CD14-positive monocyte (primary cell): ENCODE measurements at regions not wholly inside any gene's neighbourhood (a gene's known extent, or its start where the extent isn't known, plus 50 kb on each side); places are given as distances from the start of the nearest gene placed in this dataset.

ENCODE experiments used
- DNase-seq, 3 donors: peaks; one replicate each; pipeline ENCODE4 v3.0.0-alpha.2; 2011 to 2022
- H2AFZ ChIP-seq: 2 replicates; pipeline ENCODE4 v1.6.0; 2012; ENCODE audit warnings: mild to moderate bottlenecking, low read depth, low read length, inconsistent platforms; ENCODE audit not compliant: insufficient read depth, poor library complexity, severe bottlenecking
- H3K27ac ChIP-seq, 2 donors: 1 replicate in 1 of 2; 2 replicates in 1 of 2; pipeline ENCODE4 v1.5.1; 2012 to 2013; ENCODE audit warnings: low read length in 2 of 2, control low read depth in 1 of 2, inconsistent platforms in 1 of 2, low read depth in 1 of 2, mild to moderate bottlenecking in 1 of 2
- H3K27me3 ChIP-seq, 2 donors: one replicate each; pipeline versions ENCODE4 v1.6.0 to v1.6.1; 2011 to 2013; ENCODE audit warnings: low read length in 2 of 2; ENCODE audit not compliant: control insufficient read depth in 2 of 2, insufficient read depth in 2 of 2
- H3K36me3 ChIP-seq, 2 donors: replicated peaks in 1 of 2; 1 replicate in 1 of 2; 2 replicates in 1 of 2; pipeline versions ENCODE4 v1.5.1 to v1.6.1; 2012 to 2013; ENCODE audit warnings: low read length in 2 of 2, control low read depth in 1 of 2, inconsistent platforms in 1 of 2, mild to moderate bottlenecking in 1 of 2; ENCODE audit not compliant: insufficient read depth in 2 of 2, control insufficient read depth in 1 of 2
- H3K4me1 ChIP-seq, 2 donors: 1 replicate in 1 of 2; 2 replicates in 1 of 2; pipeline versions ENCODE4 v1.5.1 to v1.6.1; 2012 to 2013; ENCODE audit warnings: low read length in 2 of 2, control low read depth in 1 of 2, inconsistent platforms in 1 of 2, mild to moderate bottlenecking in 1 of 2, moderate library complexity in 1 of 2; ENCODE audit not compliant: insufficient read depth in 2 of 2, control insufficient read depth in 1 of 2
- H3K4me2 ChIP-seq: replicated peaks from 2 replicates; pipeline ENCODE3; 2012; ENCODE audit warnings: low read length, moderate library complexity, mild to moderate bottlenecking; ENCODE audit not compliant: poor library complexity, severe bottlenecking; ENCODE audit errors: extremely low read depth
- H3K4me3 ChIP-seq, 3 experiments: fragments of 200-600 bp in 1 of 3; sonication (generic) in 1 of 3; replicated peaks in 1 of 3; 1 replicate in 2 of 3; 2 replicates in 1 of 3; pipeline ENCODE4 v1.5.1; 2011 to 2013; ENCODE audit warnings: low read length in 3 of 3, mild to moderate bottlenecking in 3 of 3, control low read depth in 2 of 3, low read depth in 2 of 3, inconsistent platforms in 1 of 3, moderate library complexity in 1 of 3
- H3K79me2 ChIP-seq: 2 replicates; pipeline ENCODE4 v1.6.0; 2012; ENCODE audit warnings: mild to moderate bottlenecking, control low read depth, inconsistent platforms, low read length, moderate library complexity; ENCODE audit not compliant: insufficient read depth
- H3K9ac ChIP-seq: 2 replicates; pipeline ENCODE4 v1.6.0; 2017; ENCODE audit warnings: low read length, mild to moderate bottlenecking; ENCODE audit not compliant: insufficient read depth, poor library complexity, severe bottlenecking
- H3K9me3 ChIP-seq, 2 donors: replicated peaks in 1 of 2; 1 replicate in 1 of 2; 2 replicates in 1 of 2; pipeline versions ENCODE4 v1.5.1 to v1.6.1; 2012 to 2013; ENCODE audit warnings: low read length in 2 of 2, control low read depth in 1 of 2; ENCODE audit not compliant: control insufficient read depth in 1 of 2, insufficient read depth in 1 of 2
- H4K20me1 ChIP-seq: 2 replicates; pipeline ENCODE4 v1.6.0; 2012; ENCODE audit warnings: mild to moderate bottlenecking, low read length, control low read depth, moderate library complexity; ENCODE audit not compliant: insufficient read depth
- H3K27ac Mint-ChIP-seq, 7 donors: one replicate each; pipeline ENCODE4 v1.8.0; 2020; ENCODE audit warnings: mild to moderate bottlenecking in 7 of 7, mixed read lengths in 7 of 7, moderate library complexity in 6 of 7, inconsistent platforms in 2 of 7
- H3K27me3 Mint-ChIP-seq, 3 donors: one replicate each; pipeline ENCODE4 v1.8.0; 2021 to 2022; ENCODE audit warnings: low read depth in 3 of 3, mild to moderate bottlenecking in 3 of 3, mixed read lengths in 3 of 3, moderate library complexity in 3 of 3, inconsistent platforms in 1 of 3
- H3K36me3 Mint-ChIP-seq, 2 donors: one replicate each; pipeline ENCODE4 v1.8.0; 2020; ENCODE audit warnings: mixed read lengths in 2 of 2, inconsistent platforms in 1 of 2, mild to moderate bottlenecking in 1 of 2
- H3K4me1 Mint-ChIP-seq: one replicate; pipeline ENCODE4 v1.8.0; 2020; ENCODE audit warnings: mild to moderate bottlenecking, mixed read lengths
- H3K4me3 Mint-ChIP-seq, 2 donors: one replicate each; pipeline ENCODE4 v1.8.0; 2020; ENCODE audit warnings: mild to moderate bottlenecking in 2 of 2, mixed read lengths in 2 of 2, moderate library complexity in 1 of 2
- H3K9me3 Mint-ChIP-seq, 7 donors: one replicate each; pipeline ENCODE4 v1.8.0; 2020 to 2022; ENCODE audit warnings: mixed read lengths in 7 of 7, mild to moderate bottlenecking in 6 of 7, moderate library complexity in 6 of 7, inconsistent platforms in 2 of 7
- WGBS: methylation state at CpG from one replicate; pipeline ENCODE4 v1.1.5; 2013; ENCODE audit warnings: missing lambda C conversion rate; ENCODE audit not compliant: insufficient coverage; 5-methylcytosine and 5-hydroxymethylcytosine counted together
- intact Hi-C, 2 donors: fragments of 100-400 bp; cut with micrococcal nuclease; formaldehyde crosslinking; loops; one replicate each; pipeline versions ENCODE4 v1.15.0 to v1.15.1; 2023
- TF ChIP-seq, protein P1 (sequence below): fragments of 200-600 bp; IDR thresholded peaks from one replicate; pipeline ENCODE4 v1.8.0; 2022; ENCODE audit warnings: antibody characterized with exemption, mild to moderate bottlenecking

DNA sequence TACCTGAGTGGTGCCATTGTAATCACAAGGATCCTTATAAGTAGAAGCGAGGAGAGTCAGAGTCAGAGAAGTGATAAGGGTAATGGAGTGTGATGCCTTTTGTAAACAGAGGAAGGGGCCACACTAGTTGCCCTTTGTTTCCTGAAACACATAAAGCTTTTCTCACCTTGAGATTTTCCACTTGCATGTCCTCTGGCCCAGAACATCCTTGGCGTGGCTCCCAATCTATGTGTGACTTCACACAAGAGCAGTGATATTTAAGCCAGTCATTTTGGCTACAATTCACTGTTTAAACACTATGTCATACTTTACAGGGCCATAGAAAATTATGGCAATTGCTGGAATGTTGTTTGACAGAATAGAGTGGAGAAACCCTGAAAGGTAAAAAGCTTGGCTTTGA lies 121.2 kb upstream of the BTN3A2 start:
- Histone ChIP-seq H3K79me2 (no peaks in the 10 kb centered on the region), H3K9ac (no peak overlapping the region), H3K27me3 (no peaks in the 10 kb centered on the region), H2AFZ (no peak overlapping the region), H3K36me3 (no peaks in the 10 kb centered on the region), H3K4me1 (peaks cover 14 to 31% of the 10 kb centered on the region in 2 donors), H3K4me2 (no peak overlapping the region), H4K20me1 (no peaks in the 10 kb centered on the region), H3K27ac (no peak overlapping the region), H3K4me3 (no peak overlapping the region), H3K9me3 (no peaks in the 10 kb centered on the region)
- peaks cover 22% of the 10 kb centered on the region for H3K4me1 Mint-ChIP-seq
- WGBS: 80% methylated on average over 2 of the region's 2 CpGs
- no peaks in the 10 kb centered on the region for H3K27me3 Mint-ChIP-seq
- no peak overlapping the region for H3K27ac Mint-ChIP-seq
- DNase-seq: no peak
- H3K36me3 Mint-ChIP-seq: no peaks in the 10 kb centered on the region
- intact Hi-C loops: no loop called here
- H3K4me3 Mint-ChIP-seq: no peak overlapping the region
- H3K9me3 Mint-ChIP-seq: peaks cover 0 to 7% (median 0%) of the 10 kb centered on the region in 7 donors
- TF ChIP-seq, protein P1, sequence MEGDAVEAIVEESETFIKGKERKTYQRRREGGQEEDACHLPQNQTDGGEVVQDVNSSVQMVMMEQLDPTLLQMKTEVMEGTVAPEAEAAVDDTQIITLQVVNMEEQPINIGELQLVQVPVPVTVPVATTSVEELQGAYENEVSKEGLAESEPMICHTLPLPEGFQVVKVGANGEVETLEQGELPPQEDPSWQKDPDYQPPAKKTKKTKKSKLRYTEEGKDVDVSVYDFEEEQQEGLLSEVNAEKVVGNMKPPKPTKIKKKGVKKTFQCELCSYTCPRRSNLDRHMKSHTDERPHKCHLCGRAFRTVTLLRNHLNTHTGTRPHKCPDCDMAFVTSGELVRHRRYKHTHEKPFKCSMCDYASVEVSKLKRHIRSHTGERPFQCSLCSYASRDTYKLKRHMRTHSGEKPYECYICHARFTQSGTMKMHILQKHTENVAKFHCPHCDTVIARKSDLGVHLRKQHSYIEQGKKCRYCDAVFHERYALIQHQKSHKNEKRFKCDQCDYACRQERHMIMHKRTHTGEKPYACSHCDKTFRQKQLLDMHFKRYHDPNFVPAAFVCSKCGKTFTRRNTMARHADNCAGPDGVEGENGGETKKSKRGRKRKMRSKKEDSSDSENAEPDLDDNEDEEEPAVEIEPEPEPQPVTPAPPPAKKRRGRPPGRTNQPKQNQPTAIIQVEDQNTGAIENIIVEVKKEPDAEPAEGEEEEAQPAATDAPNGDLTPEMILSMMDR: no peak

DNA sequence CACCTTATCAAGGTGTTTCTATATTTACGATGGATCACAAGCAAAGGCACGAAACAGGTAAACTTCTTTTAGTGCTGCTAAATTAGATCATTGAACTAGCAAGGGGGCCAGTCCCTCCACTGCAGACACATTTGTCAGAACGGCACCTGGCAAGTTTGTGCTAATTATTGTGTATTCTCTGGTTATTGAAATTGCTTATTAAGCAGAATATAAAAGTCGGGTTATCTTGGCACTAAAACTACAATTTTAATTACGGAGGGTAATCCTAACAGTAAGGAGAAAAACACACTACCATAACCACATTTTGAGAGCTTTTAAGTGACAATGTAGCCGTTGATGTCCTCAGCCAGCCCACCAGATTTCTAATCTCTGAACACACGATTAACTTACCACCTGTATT lies 118.9 kb upstream of the BTN3A2 start:
- Histone ChIP-seq H3K9me3 (no peaks in the 10 kb centered on the region), H3K27ac (no peak overlapping the region), H3K36me3 (no peaks in the 10 kb centered on the region), H3K4me2 (no peak overlapping the region), H3K4me1 (peaks cover 17 to 36% of the 10 kb centered on the region in 2 donors), H3K27me3 (no peaks in the 10 kb centered on the region), H3K9ac (no peak overlapping the region), H3K4me3 (no peak overlapping the region), H4K20me1 (no peaks in the 10 kb centered on the region), H2AFZ (no peak overlapping the region), H3K79me2 (no peaks in the 10 kb centered on the region)
- intact Hi-C loops: no loop called here
- WGBS: 100% methylated on average over 3 of the region's 7 CpGs
- Mint-ChIP-seq H3K27ac (no peak overlapping the region), H3K4me1 (peaks cover 21% of the 10 kb centered on the region), H3K9me3 (peaks cover 0 to 6% (median 0%) of the 10 kb centered on the region in 7 donors), H3K36me3 (no peaks in the 10 kb centered on the region), H3K4me3 (no peak overlapping the region), H3K27me3 (no peaks in the 10 kb centered on the region)
- TF ChIP-seq, protein P1: no peak
- DNase-seq: no peak
